Neutrophil (primary cell): ENCODE measurements at regions not wholly inside any gene's neighbourhood (a gene's known extent, or its start where the extent isn't known, plus 50 kb on each side); places are given as distances from the start of the nearest gene placed in this dataset.
"Not testable (repeated sequence)": the region's sequence is repeated elsewhere in the genome, so short reads cannot be mapped to it uniquely, and the experiment has no call there.

ENCODE experiments used
- H3K27ac ChIP-seq: fragments of 200-600 bp; sonication (generic); 2 replicates; pipeline ENCODE4 v1.5.1; 2016; ENCODE audit warnings: mild to moderate bottlenecking, moderate library complexity
- H3K27me3 ChIP-seq: fragments of 200-600 bp; sonication (generic); 2 replicates; pipeline ENCODE4 v1.6.0; 2016; ENCODE audit warnings: mild to moderate bottlenecking
- H3K36me3 ChIP-seq: fragments of 200-600 bp; sonication (generic); 2 replicates; pipeline ENCODE4 v1.5.1; 2017
- H3K4me1 ChIP-seq, 2 experiments: fragments of 200-600 bp in 1 of 2; sonication (generic) in 1 of 2; 1 replicate in 1 of 2; 2 replicates in 1 of 2; pipeline versions ENCODE4 v1.5.1 to v1.6.1; 2013 to 2016; ENCODE audit warnings: low read depth in 1 of 2, low read length in 1 of 2, mild to moderate bottlenecking in 1 of 2, moderate library complexity in 1 of 2; ENCODE audit not compliant: control insufficient read depth in 1 of 2, insufficient read depth in 1 of 2
- H3K4me3 ChIP-seq, 2 experiments: fragments of 200-600 bp in 1 of 2; sonication (generic) in 1 of 2; 1 replicate in 1 of 2; 2 replicates in 1 of 2; pipeline ENCODE4 v1.5.1; 2013 to 2016; ENCODE audit warnings: low read depth in 1 of 2, low read length in 1 of 2, mild to moderate bottlenecking in 1 of 2, moderate library complexity in 1 of 2
- H3K9me3 ChIP-seq: fragments of 200-600 bp; sonication (generic); 2 replicates; pipeline ENCODE4 v1.5.1; 2016
- CTCF ChIP-seq: fragments of 200-600 bp; sonication (generic); IDR thresholded peaks from 2 replicates; pipeline ENCODE4 v1.5.1; 2016; ENCODE audit warnings: antibody characterized with exemption

- TF ChIP-seq CTCF = no peak
- no peak overlapping the region for H3K4me3 ChIP-seq
- no peak overlapping the region for H3K27ac ChIP-seq
- H3K9me3 ChIP-seq = no peaks in the 10 kb centered on the region
- H3K36me3 ChIP-seq = no peaks in the 10 kb centered on the region
- H3K27me3 ChIP-seq = no peaks in the 10 kb centered on the region
- no peaks in the 10 kb centered on the region for H3K4me1 ChIP-seq
These were observed 276.5 kb upstream of the USP25 start for GRCh38 chr21:15453261-15453660.

GRCh38 chr21:15453785-15454184 is 276.0 kb upstream of the USP25 start:
- not testable (repeated sequence) for H3K36me3 ChIP-seq, H3K27me3 ChIP-seq, H3K4me1 ChIP-seq, H3K27ac ChIP-seq, H3K9me3 ChIP-seq, H3K4me3 ChIP-seq

GRCh38 chr21:15454931-15455330 is 274.9 kb upstream of the USP25 start:
- not testable (repeated sequence) for H3K4me3 ChIP-seq, H3K4me1 ChIP-seq, H3K27ac ChIP-seq, H3K36me3 ChIP-seq, H3K9me3 ChIP-seq, H3K27me3 ChIP-seq

GRCh38 chr21:15455819-15456462 is 273.8 kb upstream of the USP25 start:
- H3K4me1 ChIP-seq = no peaks in the 10 kb centered on the region
- H3K27me3 ChIP-seq = no peaks in the 10 kb centered on the region
- no peak overlapping the region for H3K4me3 ChIP-seq
- TF ChIP-seq CTCF = no peak
- no peaks in the 10 kb centered on the region for H3K36me3 ChIP-seq
- no peak overlapping the region for H3K27ac ChIP-seq
- no peaks in the 10 kb centered on the region for H3K9me3 ChIP-seq

GRCh38 chr21:15457965-15458364 is 271.8 kb upstream of the USP25 start:
- Histone ChIP-seq H3K4me3 (no peak overlapping the region), H3K27ac (no peak overlapping the region), H3K9me3 (no peaks in the 10 kb centered on the region), H3K36me3 (no peaks in the 10 kb centered on the region), H3K27me3 (no peaks in the 10 kb centered on the region), H3K4me1 (no peaks in the 10 kb centered on the region)
- TF ChIP-seq CTCF = no peak

- no peaks in the 10 kb centered on the region for H3K27me3 ChIP-seq
- TF ChIP-seq CTCF = no peak
- H3K36me3 ChIP-seq = no peaks in the 10 kb centered on the region
- H3K4me3 ChIP-seq = no peak overlapping the region
- H3K9me3 ChIP-seq = no peaks in the 10 kb centered on the region
- H3K27ac ChIP-seq = no peak overlapping the region
- no peaks in the 10 kb centered on the region for H3K4me1 ChIP-seq
These were observed 267.7 kb upstream of the USP25 start for GRCh38 chr21:15462092-15462491.

- Histone ChIP-seq H3K9me3 (no peaks in the 10 kb centered on the region), H3K27ac (no peak overlapping the region), H3K36me3 (no peaks in the 10 kb centered on the region), H3K4me1 (no peaks in the 10 kb centered on the region), H3K4me3 (no peak overlapping the region), H3K27me3 (no peaks in the 10 kb centered on the region)
- TF ChIP-seq CTCF = no peak
These were observed 263.5 kb upstream of the USP25 start for GRCh38 chr21:15466329-15466728.
